Spleen (tissue), 7 donors: ENCODE measurements at regions not wholly inside any gene's neighbourhood (a gene's known extent, or its start where the extent isn't known, plus 50 kb on each side); places are given as distances from the start of the nearest gene placed in this dataset.

Source experiments
- POLR2A ChIP-seq, 3 donors: fragments of 450-650 bp; IDR thresholded peaks; one replicate each; pipeline ENCODE4 v1.5.1; 2017; ENCODE audit warnings: antibody characterized with exemption in 3 of 3, mild to moderate bottlenecking in 1 of 3
- TF ChIP-seq, protein P1 (sequence below), 11 experiments: fragments of 200-600 bp in 7 of 11; fragments of 450-650 bp in 4 of 11; sonication (generic) in 4 of 11; IDR thresholded peaks in 8 of 11; conservative IDR thresholded peaks in 3 of 11; 1 replicate in 7 of 11; 2 replicates in 4 of 11; pipeline versions ENCODE4 v1.4.0 to v1.8.0; 2016 to 2021; ENCODE audit warnings: antibody characterized with exemption in 11 of 11, inconsistent platforms in 4 of 11, mild to moderate bottlenecking in 1 of 11
- donor health status: DM: no; HTN: no; CAD: no; lungs with moderate emphysema.
- donor health status: DM: no; HTN: no; CAD: no.
- donor health status: DM: no; HTN: no; CAD: no.

GRCh38 chr13:44058067-44058466, 178.4 kb downstream of the LACC1 start:
- TF ChIP-seq, protein P1, sequence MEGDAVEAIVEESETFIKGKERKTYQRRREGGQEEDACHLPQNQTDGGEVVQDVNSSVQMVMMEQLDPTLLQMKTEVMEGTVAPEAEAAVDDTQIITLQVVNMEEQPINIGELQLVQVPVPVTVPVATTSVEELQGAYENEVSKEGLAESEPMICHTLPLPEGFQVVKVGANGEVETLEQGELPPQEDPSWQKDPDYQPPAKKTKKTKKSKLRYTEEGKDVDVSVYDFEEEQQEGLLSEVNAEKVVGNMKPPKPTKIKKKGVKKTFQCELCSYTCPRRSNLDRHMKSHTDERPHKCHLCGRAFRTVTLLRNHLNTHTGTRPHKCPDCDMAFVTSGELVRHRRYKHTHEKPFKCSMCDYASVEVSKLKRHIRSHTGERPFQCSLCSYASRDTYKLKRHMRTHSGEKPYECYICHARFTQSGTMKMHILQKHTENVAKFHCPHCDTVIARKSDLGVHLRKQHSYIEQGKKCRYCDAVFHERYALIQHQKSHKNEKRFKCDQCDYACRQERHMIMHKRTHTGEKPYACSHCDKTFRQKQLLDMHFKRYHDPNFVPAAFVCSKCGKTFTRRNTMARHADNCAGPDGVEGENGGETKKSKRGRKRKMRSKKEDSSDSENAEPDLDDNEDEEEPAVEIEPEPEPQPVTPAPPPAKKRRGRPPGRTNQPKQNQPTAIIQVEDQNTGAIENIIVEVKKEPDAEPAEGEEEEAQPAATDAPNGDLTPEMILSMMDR (IDR thresholded peaks at IDR 0.05 in 8 of 11, conservative IDR thresholded peaks at IDR 0.05 in 3 of 11) = no peak
- TF ChIP-seq POLR2A (IDR thresholded peaks at IDR 0.05) = no peak
